K562 (cell line): ENCODE measurements at regions not wholly inside any gene's neighbourhood (a gene's known extent, or its start where the extent isn't known, plus 50 kb on each side); places are given as distances from the start of the nearest gene placed in this dataset.

Experiments
- ATAC-seq: fragments of 200-7000 bp; cut with Tn5 transposase; 3 replicates; pipeline ENCODE4 v1.9.1; 2020; ENCODE audit warnings: moderate library complexity
- BruUV-seq: library from RNA; stranded (reverse); fragments of 400-500 nt; replicated peaks from 2 replicates; lab custom pipeline; 2021; lab: Mats Ljungman, UMichigan
- CTCF ChIA-PET: fragments of 300-600 bp; formaldehyde crosslinking; extraction: SDS; loops from one replicate; lab custom pipeline; 2021; ENCODE audit warnings: low intra/inter-chr PET ratio; lab: Yijun Ruan, JAX
- POLR2A ChIA-PET: fragments of 300-600, 350-650 bp; sonication (Branson Sonifier 250); formaldehyde crosslinking; extraction: SDS; loops from one replicate; lab custom pipeline; 2021; ENCODE audit warnings: antibody characterized with exemption, inconsistent platforms; lab: Yijun Ruan, JAX
- DNase-seq, 4 experiments: peaks; one replicate each; pipeline versions ENCODE4 v3.0.0 to v3.0.0-alpha.2; 2011 to 2018; ENCODE audit warnings: low spot score in 3 of 4, mixed read lengths in 3 of 4; ENCODE audit errors: extremely low read depth in 1 of 4
- FAIRE-seq: peaks from 2 replicates; lab custom pipeline; 2011; peaks lifted over from hg19 to GRCh38; lab: Jason Lieb, UNC
- H2AFZ ChIP-seq: 2 replicates; pipeline ENCODE4 v1.6.0; 2011; ENCODE audit warnings: low read depth, low read length, control low read depth, inconsistent platforms
- H3K27ac ChIP-seq: fragments of 200-600 bp; 3 replicates; pipeline ENCODE4 v1.8.0; 2011; ENCODE audit warnings: low read depth, mild to moderate bottlenecking, control low read depth, inconsistent platforms, low read length, moderate library complexity, mixed read lengths; ENCODE audit errors: extremely low read depth
- H3K27me3 ChIP-seq, 2 experiments: fragments of 300-600 bp in 1 of 2; 2 replicates in 1 of 2; 3 replicates in 1 of 2; pipeline versions ENCODE4 v1.6.0 to v1.8.0; 2011; ENCODE audit warnings: inconsistent platforms in 2 of 2, low read length in 2 of 2, mild to moderate bottlenecking in 1 of 2, mixed read lengths in 1 of 2, moderate library complexity in 1 of 2; ENCODE audit not compliant: control insufficient read depth in 2 of 2, insufficient read depth in 2 of 2
- H3K36me3 ChIP-seq: fragments of 300-600 bp; 3 replicates; pipeline ENCODE4 v1.8.0; 2011; ENCODE audit warnings: mild to moderate bottlenecking, low read length, inconsistent platforms; ENCODE audit not compliant: control insufficient read depth, insufficient read depth
- H3K4me1 ChIP-seq, 2 experiments: fragments of 200-600 bp in 1 of 2; replicated peaks in 1 of 2; 2 replicates in 1 of 2; 3 replicates in 1 of 2; pipeline versions ENCODE4 v1.5.1 to v1.8.0; 2011; ENCODE audit warnings: inconsistent platforms in 2 of 2, low read length in 2 of 2, mild to moderate bottlenecking in 1 of 2, mixed read lengths in 1 of 2, moderate library complexity in 1 of 2; ENCODE audit not compliant: control insufficient read depth in 2 of 2, insufficient read depth in 2 of 2
- H3K4me2 ChIP-seq: 2 replicates; pipeline ENCODE4 v1.6.1; 2011; ENCODE audit warnings: low read length, control low read depth, inconsistent platforms, mixed read lengths; ENCODE audit not compliant: insufficient read depth
- H3K4me3 ChIP-seq: fragments of 200-600 bp; sonication (generic), shearing (Covaris generic); 2 replicates; pipeline ENCODE4 v1.5.1; 2016; ENCODE audit warnings: control low read depth, inconsistent platforms
- H3K79me2 ChIP-seq: fragments of 200-600 bp; 3 replicates; pipeline ENCODE4 v1.8.0; 2011; ENCODE audit warnings: low read length, inconsistent platforms; ENCODE audit not compliant: control insufficient read depth, insufficient read depth
- H3K9ac ChIP-seq, 2 experiments: 2 replicates each; pipeline versions ENCODE4 v1.6.0 to v1.6.1; 2011; ENCODE audit warnings: low read depth in 2 of 2, low read length in 2 of 2, control low read depth in 1 of 2, inconsistent platforms in 1 of 2, mild to moderate bottlenecking in 1 of 2, mixed read lengths in 1 of 2; ENCODE audit not compliant: insufficient read depth in 1 of 2
- H3K9me1 ChIP-seq: one replicate; pipeline ENCODE4 v1.6.0; 2011; ENCODE audit warnings: inconsistent platforms, mild to moderate bottlenecking, low read length, moderate library complexity; ENCODE audit not compliant: control insufficient read depth, insufficient read depth
- H3K9me3 ChIP-seq: replicated peaks from 2 replicates; pipeline ENCODE4 v1.5.1; 2011; ENCODE audit warnings: low read depth, low read length, inconsistent platforms; ENCODE audit not compliant: control insufficient read depth, insufficient read depth
- H4K20me1 ChIP-seq: replicated peaks from 2 replicates; pipeline ENCODE4 v1.6.1; 2011; ENCODE audit warnings: low read length, inconsistent platforms, mixed read lengths; ENCODE audit not compliant: control insufficient read depth, insufficient read depth
- STAT5B ChIP-seq: fragments of 250-450 bp; sonication (Bioruptor Pico); IDR thresholded peaks from 2 replicates; pipeline ENCODE4 v1.8.0; 2021; ENCODE audit warnings: mild to moderate bottlenecking, inconsistent platforms
- ZBTB11 ChIP-seq, 3 experiments: fragments of 200-800 bp in 1 of 3; fragments of 250-450 bp in 1 of 3; fragments of 450-650 bp in 1 of 3; sonication (Bioruptor Pico) in 1 of 3; sonication (Bioruptor generic) in 1 of 3; formaldehyde crosslinking in 1 of 3; IDR thresholded peaks; 2 replicates each; pipeline versions ENCODE4 v1.6.1 to v1.8.0; 2016 to 2022; ENCODE audit warnings: mild to moderate bottlenecking in 2 of 3, missing genetic modification characterization in 2 of 3, missing compliant biosample characterization in 1 of 3, moderate library complexity in 1 of 3
- WGBS: fragments of 100-300 bp; shearing (Covaris generic); methylation state at CpG from one replicate; pipeline ENCODE4 v1.1.6; 2016; ENCODE audit warnings: low coverage, mixed read lengths; ENCODE audit not compliant: insufficient coverage; ENCODE audit errors: missing lambda C conversion rate; 5-methylcytosine and 5-hydroxymethylcytosine counted together
- in situ Hi-C: fragments of 300-500 bp; cut with MboI; formaldehyde crosslinking; loops from 4 replicates; pipeline ENCODE4 v1.15.0; 2018; ENCODE audit warnings: inconsistent platforms, mixed read lengths
- intact Hi-C: fragments of 100-400 bp; cut with micrococcal nuclease; formaldehyde crosslinking; loops from 2 replicates; pipeline ENCODE4 v1.14.2; 2022

DNA sequence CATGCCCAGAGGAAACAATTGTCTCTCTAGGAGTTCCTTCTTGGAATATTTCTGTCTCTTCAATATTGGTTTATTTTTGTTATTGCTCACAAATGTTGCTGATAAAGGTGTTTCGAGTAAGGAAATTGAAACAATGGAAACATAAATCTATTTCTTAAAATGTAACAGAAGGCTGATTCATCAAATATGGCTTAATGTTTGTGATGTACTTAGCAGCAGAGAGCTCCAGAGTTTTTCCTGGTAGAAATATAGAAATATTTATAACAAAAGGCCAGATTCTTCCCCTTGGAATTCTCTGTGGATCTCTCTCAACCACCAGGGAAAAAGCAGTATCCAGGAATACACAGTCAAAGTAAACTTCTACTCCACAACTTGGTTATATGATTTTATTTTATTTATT lies 149.2 kb upstream of the LRIG3 start:
- CTCF ChIA-PET: no interaction called here
- H3K79me2 ChIP-seq: no peaks in the 10 kb centered on the region
- BruUV-seq: no TSS peak
- no peaks in the 10 kb centered on the region for H3K9me1 ChIP-seq
- H3K4me1 ChIP-seq: no peaks in the 10 kb centered on the region
- no peak overlapping the region for H3K9ac ChIP-seq
- DNase-seq (no peak), ATAC-seq (no peak), FAIRE-seq (no peak)
- H3K4me2 ChIP-seq: no peak overlapping the region
- no peak overlapping the region for H3K4me3 ChIP-seq
- no peaks in the 10 kb centered on the region for H4K20me1 ChIP-seq
- intact Hi-C loops (no loop called here), in situ Hi-C loops (no loop called here)
- WGBS: 0% methylated on average over 1 of the region's 1 CpG
- H3K27me3 ChIP-seq: no peaks in the 10 kb centered on the region
- no peaks in the 10 kb centered on the region for H3K36me3 ChIP-seq
- TF ChIP-seq STAT5B (CRISPR knock-in tag): no peak
- TF ChIP-seq ZBTB11 (CRISPR knock-in tag; IDR thresholded peaks at IDR 0.05): no peak
- H3K27ac ChIP-seq: no peak overlapping the region
- no peaks in the 10 kb centered on the region for H3K9me3 ChIP-seq
- H2AFZ ChIP-seq: no peak overlapping the region
- POLR2A ChIA-PET: no interaction called here
